Parathyroid adenoma (tissue), 2 donors: ENCODE measurements at regions not wholly inside any gene's neighbourhood (a gene's known extent, or its start where the extent isn't known, plus 50 kb on each side); places are given as distances from the start of the nearest gene placed in this dataset.

Experiments used
- H2AFZ ChIP-seq: fragments of 300-600 bp; sonication (generic); one replicate; pipeline ENCODE4 v1.7.0; 2017; ENCODE audit warnings: antibody characterized with exemption, mild to moderate bottlenecking
- H3K27ac ChIP-seq: fragments of 300-600 bp; sonication (generic); one replicate; pipeline ENCODE4 v1.7.0; 2017
- H3K27me3 ChIP-seq: fragments of 300-600 bp; sonication (generic); one replicate; pipeline ENCODE4 v1.7.0; 2017; ENCODE audit warnings: low read length; ENCODE audit not compliant: control insufficient read depth, insufficient read depth
- H3K36me3 ChIP-seq: fragments of 300-600 bp; sonication (generic); one replicate; pipeline ENCODE4 v1.7.0; 2017; ENCODE audit warnings: low read length; ENCODE audit not compliant: control insufficient read depth, insufficient read depth
- H3K4me1 ChIP-seq: fragments of 300-600 bp; sonication (generic); one replicate; pipeline ENCODE4 v1.7.0; 2017; ENCODE audit warnings: control low read depth
- H3K4me2 ChIP-seq: fragments of 300-600 bp; sonication (generic); one replicate; pipeline ENCODE4 v1.7.0; 2017; ENCODE audit warnings: low read length
- H3K4me3 ChIP-seq: fragments of 300-600 bp; sonication (generic); one replicate; pipeline ENCODE4 v1.7.0; 2017; ENCODE audit warnings: low read depth, low read length
- H3K79me2 ChIP-seq: fragments of 300-600 bp; sonication (generic); one replicate; pipeline ENCODE4 v1.7.0; 2017; ENCODE audit warnings: control low read depth
- H3K9ac ChIP-seq: fragments of 300-600 bp; sonication (generic); one replicate; pipeline ENCODE4 v1.7.0; 2017; ENCODE audit warnings: mild to moderate bottlenecking
- H3K9me3 ChIP-seq: fragments of 300-600 bp; sonication (generic); one replicate; pipeline ENCODE4 v1.7.0; 2017; ENCODE audit warnings: low read length; ENCODE audit not compliant: control insufficient read depth
- CTCF ChIP-seq: fragments of 300-600 bp; sonication (generic); IDR thresholded peaks from one replicate; pipeline ENCODE4 v1.7.0; 2017; ENCODE audit warnings: antibody characterized with exemption, mild to moderate bottlenecking
- donor health status: primary hyperparathyroidism.

DNA sequence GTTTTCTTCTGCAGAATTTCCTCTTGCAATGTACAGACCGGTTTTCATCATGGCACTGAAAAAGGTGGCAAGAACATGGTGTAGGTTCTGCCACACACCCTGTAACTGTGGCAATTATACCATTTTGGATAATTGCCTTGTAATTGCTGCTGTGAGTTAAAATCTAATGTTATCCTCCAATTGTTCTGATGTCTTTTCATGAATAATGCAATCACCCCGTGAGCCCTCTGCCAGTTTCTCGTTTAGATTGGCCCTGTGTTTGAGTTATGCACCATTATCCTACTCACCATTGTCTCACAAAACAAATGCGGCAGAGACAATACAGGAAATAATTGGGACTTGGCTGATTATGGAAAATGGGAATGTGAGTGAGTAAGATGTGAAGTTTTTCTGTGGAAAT lies 61.8 kb upstream of the MTNR1B start:
- no peaks in the 10 kb centered on the region for H3K79me2 ChIP-seq
- no peak overlapping the region for H3K27ac ChIP-seq
- no peaks in the 10 kb centered on the region for H3K4me1 ChIP-seq
- no peak overlapping the region for H2AFZ ChIP-seq
- H3K9me3 ChIP-seq: no peaks in the 10 kb centered on the region
- no peaks in the 10 kb centered on the region for H3K36me3 ChIP-seq
- H3K9ac ChIP-seq: no peak overlapping the region
- H3K27me3 ChIP-seq: no peaks in the 10 kb centered on the region
- H3K4me3 ChIP-seq: no peak overlapping the region
- TF ChIP-seq CTCF: no peak
- H3K4me2 ChIP-seq: no peak overlapping the region

GRCh38 chr11:92909214-92909613 lies 60.2 kb upstream of the MTNR1B start:
- H2AFZ ChIP-seq: no peak overlapping the region
- H3K9me3 ChIP-seq: no peaks in the 10 kb centered on the region
- H3K4me2 ChIP-seq: no peak overlapping the region
- H3K79me2 ChIP-seq: no peaks in the 10 kb centered on the region
- no peaks in the 10 kb centered on the region for H3K36me3 ChIP-seq
- H3K4me3 ChIP-seq: no peak overlapping the region
- H3K27me3 ChIP-seq: no peaks in the 10 kb centered on the region
- TF ChIP-seq CTCF: no peak
- no peaks in the 10 kb centered on the region for H3K4me1 ChIP-seq
- no peak overlapping the region for H3K9ac ChIP-seq
- no peak overlapping the region for H3K27ac ChIP-seq

DNA sequence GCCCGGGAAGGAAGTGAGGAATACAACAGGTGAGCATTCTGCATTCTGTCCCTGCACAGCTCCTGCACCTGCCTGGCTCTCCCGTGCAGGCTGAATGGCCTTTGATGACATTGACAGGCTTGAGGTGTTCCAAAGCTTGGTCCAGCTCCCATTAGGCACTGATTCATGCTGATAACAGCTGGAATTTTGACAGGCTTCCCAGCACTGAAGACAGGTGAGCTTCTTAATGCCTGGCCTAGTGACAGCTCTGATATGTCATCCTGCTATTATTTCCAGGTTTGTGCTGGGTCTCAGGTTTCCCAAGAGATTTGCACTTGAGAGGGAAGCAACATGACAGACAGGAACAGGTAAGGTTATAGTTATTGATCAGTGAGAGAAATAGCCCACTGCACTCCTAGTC lies 58.0 kb upstream of the MTNR1B start:
- Histone ChIP-seq H3K4me2 (no peak overlapping the region), H3K36me3 (no peaks in the 10 kb centered on the region), H3K4me1 (no peaks in the 10 kb centered on the region), H3K27me3 (no peaks in the 10 kb centered on the region), H3K9me3 (no peaks in the 10 kb centered on the region), H3K79me2 (no peaks in the 10 kb centered on the region), H2AFZ (no peak overlapping the region), H3K9ac (no peak overlapping the region), H3K27ac (no peak overlapping the region), H3K4me3 (no peak overlapping the region)
- TF ChIP-seq CTCF: no peak

DNA sequence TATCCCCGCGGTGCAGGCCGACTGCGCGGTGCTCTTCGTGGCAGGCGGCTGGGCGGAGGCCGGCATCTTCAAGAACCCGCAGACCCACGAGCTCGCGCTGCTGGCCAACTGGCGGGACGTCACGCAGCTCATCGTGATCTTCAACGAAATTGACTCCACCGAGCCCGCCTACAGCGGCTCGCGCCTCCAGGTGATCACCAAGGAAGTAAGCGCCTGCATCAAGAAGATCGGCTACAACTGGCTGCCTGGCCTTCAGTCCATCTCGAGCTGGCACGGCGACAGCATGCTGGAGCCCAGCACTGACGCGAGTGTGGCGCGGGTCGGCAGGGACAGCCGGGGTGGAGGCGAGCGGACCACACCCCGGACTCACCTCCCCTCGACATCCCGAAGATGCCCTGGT lies 53.9 kb upstream of the MTNR1B start:
- H3K36me3 ChIP-seq: no peaks in the 10 kb centered on the region
- no peaks in the 10 kb centered on the region for H3K9me3 ChIP-seq
- no peak overlapping the region for H3K4me3 ChIP-seq
- no peak overlapping the region for H3K4me2 ChIP-seq
- H3K27me3 ChIP-seq: no peaks in the 10 kb centered on the region
- H2AFZ ChIP-seq: no peak overlapping the region
- TF ChIP-seq CTCF: no peak
- H3K79me2 ChIP-seq: no peaks in the 10 kb centered on the region
- no peak overlapping the region for H3K27ac ChIP-seq
- H3K4me1 ChIP-seq: no peaks in the 10 kb centered on the region
- no peak overlapping the region for H3K9ac ChIP-seq

- no peak overlapping the region for H3K4me2 ChIP-seq
- H3K36me3 ChIP-seq: no peaks in the 10 kb centered on the region
- no peak for TF ChIP-seq CTCF
- H2AFZ ChIP-seq: no peak overlapping the region
- H3K27ac ChIP-seq: no peak overlapping the region
- H3K4me1 ChIP-seq: no peaks in the 10 kb centered on the region
- no peak overlapping the region for H3K4me3 ChIP-seq
- no peak overlapping the region for H3K9ac ChIP-seq
- H3K79me2 ChIP-seq: no peaks in the 10 kb centered on the region
- H3K27me3 ChIP-seq: no peaks in the 10 kb centered on the region
- H3K9me3 ChIP-seq: no peaks in the 10 kb centered on the region
Observed at GRCh38 chr11:92916299-92916698, 53.2 kb upstream of the MTNR1B start.
